ENCODE measurements at regions not wholly inside any gene's neighbourhood (a gene's known extent, or its start where the extent isn't known, plus 50 kb on each side); places are given as distances from the start of the nearest gene placed in this dataset.
"Not testable (repeated sequence)": the region's sequence is repeated elsewhere in the genome, so short reads cannot be mapped to it uniquely, and the experiment has no call there.

DNA sequence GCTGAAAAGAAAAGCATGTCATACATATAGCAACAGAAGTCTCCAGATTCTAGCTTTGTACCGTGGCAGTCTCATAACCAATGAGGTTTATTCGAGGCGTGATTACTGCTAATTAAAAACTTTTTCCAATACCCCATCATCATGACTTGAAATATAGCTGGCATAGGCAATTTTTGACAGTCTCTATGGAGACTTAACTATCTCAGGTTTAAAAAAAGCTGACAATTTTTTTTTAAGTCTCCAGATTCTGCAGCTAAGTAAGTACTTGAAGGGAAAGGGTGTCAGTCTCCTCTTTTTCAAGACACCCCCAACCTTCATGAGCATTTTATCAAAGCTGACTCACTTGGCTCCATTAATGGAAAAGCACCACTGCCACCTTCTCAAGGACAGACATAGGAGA is 126.3 kb upstream of the RXFP1 start:
- Histone ChIP-seq H3K79me2 (ENCODE audit: insufficient read depth, low read length) (no peaks in the 10 kb centered on the region), H3K4me1 (ENCODE audit: insufficient read depth, low read length) (no peaks in the 10 kb centered on the region), H2AFZ (ENCODE audit: low read length) (no peak overlapping the region), H3K27ac (ENCODE audit: low read depth, low read length) (no peak overlapping the region), H3K36me3 (ENCODE audit: insufficient read depth, low read length) (no peaks in the 10 kb centered on the region), H3K27me3 (ENCODE audit: insufficient read depth, low read length) (no peaks in the 10 kb centered on the region), H3K4me3 (ENCODE audit: insufficient read depth, low read length) (no peak overlapping the region), H3K9me3 (ENCODE audit: low read depth, low read length) (no peaks in the 10 kb centered on the region), H3K4me2 (ENCODE audit: insufficient read depth, low read length) (no peak overlapping the region), H4K20me1 (ENCODE audit: insufficient read depth, low read length) (no peaks in the 10 kb centered on the region)
- no peak for DNase-seq (ENCODE audit: insufficient read length, low spot score, missing footprints)
- TF ChIP-seq CTCF (IDR thresholded peaks at IDR 0.05; ENCODE audit: extremely low read depth, low read depth, low read length): no peak

DNA sequence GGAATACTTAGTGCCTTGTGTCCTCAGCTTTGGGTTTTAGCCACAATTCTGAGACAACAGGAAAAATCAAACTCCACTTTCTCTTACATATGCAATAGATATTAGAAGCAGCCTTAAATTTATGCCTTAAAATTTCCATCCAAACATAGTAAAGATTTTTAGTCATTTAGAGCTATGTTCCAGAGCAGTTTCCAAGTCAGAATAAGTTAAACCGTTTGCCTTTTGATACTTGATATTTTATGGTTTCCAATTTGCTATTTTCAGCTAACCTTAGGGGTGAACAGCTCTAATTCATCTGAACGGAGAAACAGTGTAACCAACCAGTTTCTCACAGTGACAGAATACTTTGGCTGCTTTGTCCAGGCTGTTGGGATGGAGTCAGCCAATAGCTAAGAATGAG is 125.8 kb upstream of the RXFP1 start:
- Histone ChIP-seq H3K4me3 (ENCODE audit: insufficient read depth, low read length) (no peak overlapping the region), H4K20me1 (ENCODE audit: insufficient read depth, low read length) (no peaks in the 10 kb centered on the region), H2AFZ (ENCODE audit: low read length) (no peak overlapping the region), H3K4me1 (ENCODE audit: insufficient read depth, low read length) (no peaks in the 10 kb centered on the region), H3K36me3 (ENCODE audit: insufficient read depth, low read length) (no peaks in the 10 kb centered on the region), H3K79me2 (ENCODE audit: insufficient read depth, low read length) (no peaks in the 10 kb centered on the region), H3K27me3 (ENCODE audit: insufficient read depth, low read length) (no peaks in the 10 kb centered on the region), H3K9me3 (ENCODE audit: low read depth, low read length) (no peaks in the 10 kb centered on the region), H3K4me2 (ENCODE audit: insufficient read depth, low read length) (no peak overlapping the region), H3K27ac (ENCODE audit: low read depth, low read length) (no peak overlapping the region)
- DNase-seq (ENCODE audit: insufficient read length, low spot score, missing footprints): no peak
- no peak for TF ChIP-seq CTCF (IDR thresholded peaks at IDR 0.05; ENCODE audit: extremely low read depth, low read depth, low read length)

DNA sequence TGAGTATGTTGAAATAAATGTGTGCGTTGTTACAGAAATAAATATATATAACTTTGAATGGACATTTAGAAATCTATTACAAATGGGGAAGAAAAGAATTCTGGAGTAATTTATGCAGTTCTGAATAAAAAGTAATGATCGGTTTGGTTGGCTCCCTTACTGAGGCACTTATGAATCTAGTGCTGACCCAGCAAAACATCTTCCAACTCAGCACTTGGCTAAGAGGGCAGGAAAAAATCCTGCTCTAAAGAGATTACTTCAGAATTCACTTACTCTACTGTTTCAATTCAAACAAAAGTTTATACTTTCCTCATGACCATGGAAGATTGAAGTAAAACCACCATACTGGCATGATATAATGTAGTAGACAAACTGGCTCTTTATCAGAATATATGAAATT is 123.9 kb upstream of the RXFP1 start:
- Histone ChIP-seq H4K20me1 (ENCODE audit: insufficient read depth, low read length) (no peaks in the 10 kb centered on the region), H3K4me3 (ENCODE audit: insufficient read depth, low read length) (no peak overlapping the region), H3K27me3 (ENCODE audit: insufficient read depth, low read length) (no peaks in the 10 kb centered on the region), H2AFZ (ENCODE audit: low read length) (no peak overlapping the region), H3K36me3 (ENCODE audit: insufficient read depth, low read length) (no peaks in the 10 kb centered on the region), H3K79me2 (ENCODE audit: insufficient read depth, low read length) (no peaks in the 10 kb centered on the region), H3K9me3 (ENCODE audit: low read depth, low read length) (no peaks in the 10 kb centered on the region), H3K27ac (ENCODE audit: low read depth, low read length) (no peak overlapping the region), H3K4me2 (ENCODE audit: insufficient read depth, low read length) (no peak overlapping the region), H3K4me1 (ENCODE audit: insufficient read depth, low read length) (no peaks in the 10 kb centered on the region)
- DNase-seq (ENCODE audit: insufficient read length, low spot score, missing footprints): no peak
- TF ChIP-seq CTCF (IDR thresholded peaks at IDR 0.05; ENCODE audit: extremely low read depth, low read depth, low read length): no peak

GRCh38 chr4:158407961-158408360 is 113.7 kb upstream of the RXFP1 start:
- not testable (repeated sequence) for H3K4me3 ChIP-seq (ENCODE audit: insufficient read depth, low read length); H3K4me2 ChIP-seq (ENCODE audit: insufficient read depth, low read length); H3K36me3 ChIP-seq (ENCODE audit: insufficient read depth, low read length); H3K4me1 ChIP-seq (ENCODE audit: insufficient read depth, low read length); H3K27ac ChIP-seq (ENCODE audit: low read depth, low read length); H4K20me1 ChIP-seq (ENCODE audit: insufficient read depth, low read length); H3K27me3 ChIP-seq (ENCODE audit: insufficient read depth, low read length); H3K9me3 ChIP-seq (ENCODE audit: low read depth, low read length); DNase-seq (ENCODE audit: insufficient read length, low spot score, missing footprints); H2AFZ ChIP-seq (ENCODE audit: low read length); H3K79me2 ChIP-seq (ENCODE audit: insufficient read depth, low read length)

DNA sequence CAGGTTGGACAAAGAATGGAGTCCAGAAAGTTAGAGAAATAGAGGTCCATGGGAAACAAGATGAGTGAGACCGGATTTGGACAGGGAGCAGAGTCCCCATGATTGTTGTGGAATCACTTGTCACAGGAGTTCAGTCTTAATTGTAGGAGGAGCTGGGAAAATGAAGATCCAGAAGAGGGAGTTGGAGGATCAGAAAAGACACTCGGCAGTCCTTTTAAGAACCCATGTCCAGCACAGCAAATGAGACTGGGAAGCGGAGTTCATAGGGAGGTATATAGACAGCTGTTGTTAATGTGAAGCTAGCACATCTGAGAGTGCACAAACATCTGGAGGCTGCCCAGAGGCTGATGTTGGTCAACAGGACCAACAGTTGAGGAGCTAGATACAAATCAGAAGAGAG is 111.4 kb upstream of the RXFP1 start:
- no peak overlapping the region for H3K4me2 ChIP-seq (ENCODE audit: insufficient read depth, low read length)
- DNase-seq (ENCODE audit: insufficient read length, low spot score, missing footprints): peak; percentile 78
- H4K20me1 ChIP-seq (ENCODE audit: insufficient read depth, low read length): no peaks in the 10 kb centered on the region
- no peaks in the 10 kb centered on the region for H3K79me2 ChIP-seq (ENCODE audit: insufficient read depth, low read length)
- TF ChIP-seq CTCF (IDR thresholded peaks at IDR 0.05; ENCODE audit: extremely low read depth, low read depth, low read length): peak; percentile 47
- H3K27ac ChIP-seq (ENCODE audit: low read depth, low read length): no peak overlapping the region
- H3K4me3 ChIP-seq (ENCODE audit: insufficient read depth, low read length): no peak overlapping the region
- H2AFZ ChIP-seq (ENCODE audit: low read length): no peak overlapping the region
- H3K36me3 ChIP-seq (ENCODE audit: insufficient read depth, low read length): no peaks in the 10 kb centered on the region
- H3K4me1 ChIP-seq (ENCODE audit: insufficient read depth, low read length): no peaks in the 10 kb centered on the region
- no peaks in the 10 kb centered on the region for H3K9me3 ChIP-seq (ENCODE audit: low read depth, low read length)
- peaks cover 9% of the 10 kb centered on the region for H3K27me3 ChIP-seq (ENCODE audit: insufficient read depth, low read length)

All from osteoblast (primary cell).